LNCAP (cell line): ENCODE measurements at regions not wholly inside any gene's neighbourhood (a gene's known extent, or its start where the extent isn't known, plus 50 kb on each side); places are given as distances from the start of the nearest gene placed in this dataset.

Experiments
- TF ChIP-seq, protein P1 (sequence below): fragments of 450-650 bp; IDR thresholded peaks from 2 replicates; pipeline ENCODE4 v1.5.1; 2017; ENCODE audit warnings: mild to moderate bottlenecking

DNA sequence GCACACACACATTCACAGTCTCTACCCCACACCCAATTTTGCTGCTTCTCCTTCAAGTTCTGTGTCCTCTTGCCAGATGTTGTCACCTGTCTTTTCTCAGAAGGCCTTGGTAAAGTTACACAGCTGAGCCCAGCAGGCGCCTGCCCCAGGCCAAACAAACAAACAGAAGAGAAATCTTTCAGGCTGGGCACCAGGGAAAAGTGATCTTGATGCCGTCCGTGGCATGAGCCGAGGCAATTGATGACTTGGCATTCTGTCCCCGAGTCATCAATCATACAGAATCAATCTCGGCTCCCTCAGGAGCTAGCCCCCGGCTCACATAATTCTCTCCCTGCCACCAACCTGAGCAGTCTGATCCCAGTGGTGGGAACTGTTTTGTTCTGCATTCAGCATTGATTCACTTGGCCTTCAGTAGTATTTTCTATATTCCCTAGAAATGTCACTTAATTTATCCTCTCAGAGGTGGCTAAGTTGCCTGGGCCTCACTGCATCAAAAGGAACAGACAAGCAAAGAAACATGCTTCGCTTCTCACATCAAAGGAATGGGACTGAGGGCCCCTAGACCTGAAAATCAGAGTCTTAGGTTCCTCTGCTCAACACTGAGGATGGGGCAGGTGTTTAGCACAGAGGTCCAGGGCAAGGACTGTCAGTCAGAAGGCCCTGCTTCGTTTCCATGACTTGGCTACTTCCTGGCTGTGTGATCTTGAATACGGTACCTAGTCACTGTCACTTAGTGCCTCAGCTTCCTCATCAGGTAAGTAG lies 278.8 kb upstream of the CELF4 start:
- TF ChIP-seq, protein P1, sequence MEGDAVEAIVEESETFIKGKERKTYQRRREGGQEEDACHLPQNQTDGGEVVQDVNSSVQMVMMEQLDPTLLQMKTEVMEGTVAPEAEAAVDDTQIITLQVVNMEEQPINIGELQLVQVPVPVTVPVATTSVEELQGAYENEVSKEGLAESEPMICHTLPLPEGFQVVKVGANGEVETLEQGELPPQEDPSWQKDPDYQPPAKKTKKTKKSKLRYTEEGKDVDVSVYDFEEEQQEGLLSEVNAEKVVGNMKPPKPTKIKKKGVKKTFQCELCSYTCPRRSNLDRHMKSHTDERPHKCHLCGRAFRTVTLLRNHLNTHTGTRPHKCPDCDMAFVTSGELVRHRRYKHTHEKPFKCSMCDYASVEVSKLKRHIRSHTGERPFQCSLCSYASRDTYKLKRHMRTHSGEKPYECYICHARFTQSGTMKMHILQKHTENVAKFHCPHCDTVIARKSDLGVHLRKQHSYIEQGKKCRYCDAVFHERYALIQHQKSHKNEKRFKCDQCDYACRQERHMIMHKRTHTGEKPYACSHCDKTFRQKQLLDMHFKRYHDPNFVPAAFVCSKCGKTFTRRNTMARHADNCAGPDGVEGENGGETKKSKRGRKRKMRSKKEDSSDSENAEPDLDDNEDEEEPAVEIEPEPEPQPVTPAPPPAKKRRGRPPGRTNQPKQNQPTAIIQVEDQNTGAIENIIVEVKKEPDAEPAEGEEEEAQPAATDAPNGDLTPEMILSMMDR: no peak

DNA sequence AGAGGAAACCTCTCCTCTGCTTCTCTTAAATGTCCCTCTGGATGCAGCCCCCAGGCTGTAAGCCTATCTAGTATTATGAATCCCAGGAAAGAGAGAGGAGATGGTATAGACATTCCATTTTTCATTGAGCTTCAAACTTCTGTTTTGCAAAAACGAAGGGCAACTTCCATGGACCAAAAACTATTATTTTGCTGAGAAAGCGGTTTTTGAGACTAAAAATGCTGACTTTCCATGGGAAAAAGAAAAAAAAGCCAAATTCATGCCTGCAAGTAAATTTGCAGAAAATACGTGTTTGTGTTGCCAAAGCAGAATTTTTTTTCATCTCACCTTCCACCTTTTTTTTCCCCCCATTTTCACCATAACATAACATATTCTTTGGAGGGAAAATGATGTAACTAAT lies 272.5 kb upstream of the CELF4 start:
- TF ChIP-seq, protein P1: no peak

DNA sequence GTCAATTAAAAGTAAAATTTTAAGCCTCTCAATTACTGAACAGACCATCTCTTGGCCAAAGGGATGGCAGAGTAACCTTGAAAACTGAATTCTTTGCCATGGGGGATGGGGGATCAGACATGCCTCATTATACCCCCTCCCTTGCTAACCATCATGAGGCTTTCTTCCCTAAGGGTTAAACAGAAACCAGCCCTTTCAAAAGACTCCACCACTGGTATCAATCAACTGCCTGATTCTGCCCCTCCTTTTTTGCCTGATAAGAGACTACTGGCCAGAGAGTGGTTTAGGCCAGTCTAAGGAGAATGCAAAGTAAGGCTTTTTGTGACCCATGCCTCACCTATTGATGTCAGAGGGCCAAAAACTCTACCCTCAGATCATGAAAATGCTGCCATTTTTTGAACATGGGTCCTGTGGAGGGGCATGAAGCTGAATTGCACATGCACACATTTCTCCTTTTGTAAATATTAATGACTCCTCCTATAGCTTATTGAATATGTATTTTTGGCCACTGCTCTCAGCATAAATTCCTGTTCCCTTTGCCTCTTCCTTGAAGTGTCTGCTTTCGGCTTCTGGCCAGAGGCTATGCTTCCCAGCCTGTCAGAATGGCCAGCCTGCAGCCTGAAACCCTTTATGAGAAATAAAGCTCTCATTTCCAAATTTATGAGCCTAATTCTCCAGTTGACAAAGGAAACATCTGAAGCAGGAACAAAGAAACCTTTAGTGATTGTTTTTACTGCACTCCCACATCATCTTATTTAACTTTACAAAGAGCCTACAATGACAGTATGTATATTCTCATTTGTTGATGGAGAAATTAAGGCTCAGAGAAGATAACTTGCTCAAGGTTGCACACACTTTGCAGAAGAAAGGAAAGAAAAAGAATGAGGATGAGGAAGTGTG lies 270.7 kb upstream of the CELF4 start:
- TF ChIP-seq, protein P1: no peak

DNA sequence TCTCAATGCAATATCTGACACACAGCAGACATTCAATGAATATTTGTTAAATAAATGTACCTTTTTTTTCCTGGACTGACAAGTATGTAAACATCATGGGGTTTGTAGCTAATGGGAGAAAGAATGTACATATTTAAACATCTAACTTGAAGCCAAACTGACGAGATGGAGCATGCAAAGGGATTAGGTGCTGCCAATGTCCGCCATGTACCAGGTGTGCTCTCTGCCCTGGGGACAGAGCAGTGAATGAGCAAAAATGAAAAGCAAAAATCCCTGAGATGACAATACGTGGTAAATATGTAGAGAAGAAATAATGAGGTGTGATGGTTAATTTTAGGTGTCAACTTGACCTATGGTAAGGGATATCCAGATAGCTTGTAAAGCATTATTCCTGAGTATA lies 247.4 kb upstream of the CELF4 start:
- TF ChIP-seq, protein P1: no peak

DNA sequence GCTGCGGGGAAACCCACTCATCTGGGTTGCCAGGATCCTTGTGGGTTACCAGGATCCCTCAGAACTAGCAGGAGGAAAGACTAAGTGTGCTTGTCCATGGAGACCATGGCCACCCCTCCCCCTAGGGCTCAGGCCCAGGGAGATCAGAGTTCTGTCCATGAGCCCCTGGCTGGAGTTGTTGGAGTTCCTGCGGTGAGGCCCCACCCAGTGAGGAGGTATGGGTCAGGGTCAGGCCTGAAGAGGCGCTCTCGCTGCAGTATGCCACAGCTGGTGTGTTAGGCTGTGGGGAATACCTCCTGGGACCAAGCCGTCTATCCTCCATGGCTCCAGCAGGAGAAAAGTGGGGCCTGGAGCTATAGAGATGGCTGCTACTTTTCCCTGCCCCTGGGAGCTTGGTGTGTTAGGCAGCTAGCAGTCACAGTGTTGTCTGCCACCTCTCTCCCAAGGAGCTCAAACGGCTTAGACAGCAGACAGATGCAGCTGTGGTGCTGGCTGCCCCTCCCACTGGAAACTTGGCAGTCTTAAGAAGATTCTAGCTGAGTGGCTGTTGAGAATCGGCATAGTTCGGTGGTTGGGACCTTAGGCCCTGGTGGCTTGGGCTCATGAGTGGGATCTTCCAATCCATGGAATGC lies 240.3 kb upstream of the CELF4 start:
- TF ChIP-seq, protein P1: no peak

DNA sequence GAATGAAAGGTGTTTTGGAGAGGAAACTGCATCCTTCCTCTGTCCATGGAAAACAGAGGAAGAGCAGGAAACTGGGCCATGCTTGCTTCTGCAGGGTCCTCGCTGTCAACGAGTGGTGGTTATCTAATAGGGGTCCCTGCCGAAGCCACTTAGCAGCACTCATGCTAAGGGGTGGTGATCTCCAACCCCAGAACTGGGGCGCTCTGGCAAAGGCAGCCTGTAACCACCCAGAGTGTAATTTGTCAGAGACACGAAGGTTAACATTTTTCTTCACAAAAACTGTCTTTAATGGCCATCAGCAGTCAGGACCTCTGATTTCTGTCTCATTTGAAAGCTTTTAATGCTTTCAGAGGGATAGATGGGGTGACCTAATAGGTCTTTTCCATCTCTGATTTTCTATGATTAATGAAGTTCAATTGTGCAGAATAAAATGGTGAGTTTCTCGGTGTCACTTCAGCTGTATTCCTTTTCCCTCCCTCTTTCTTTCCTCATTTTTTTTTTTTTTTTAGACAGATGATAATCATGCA lies 231.3 kb upstream of the CELF4 start:
- TF ChIP-seq, protein P1: no peak

DNA sequence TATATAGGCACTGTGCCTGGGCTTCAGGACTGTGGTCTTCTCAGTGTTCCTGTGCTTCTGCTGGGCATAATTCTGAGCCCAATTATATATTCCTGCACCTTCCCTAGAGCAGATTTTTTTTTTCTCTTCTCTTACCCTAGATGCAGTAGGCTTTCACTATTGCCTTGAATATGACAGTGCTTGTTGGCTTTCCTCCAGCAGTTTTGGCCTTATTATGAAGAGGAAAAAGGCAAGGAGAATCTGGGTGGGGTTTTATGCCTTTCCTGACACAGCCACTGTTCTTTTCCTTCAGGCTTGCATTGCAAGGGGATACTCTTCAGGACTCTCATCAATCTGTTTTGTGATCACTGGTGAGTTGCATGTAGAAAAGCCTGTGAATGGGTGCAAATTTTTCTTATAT lies 221.9 kb upstream of the CELF4 start:
- TF ChIP-seq, protein P1: no peak
